Lung (tissue), 11 donors: ENCODE measurements at regions not wholly inside any gene's neighbourhood (a gene's known extent, or its start where the extent isn't known, plus 50 kb on each side); places are given as distances from the start of the nearest gene placed in this dataset.

Experiments
- ATAC-seq: fragments of 200-7000 bp; cut with Tn5 transposase; one replicate; pipeline ENCODE4 v1.9.1; 2020; ENCODE audit warnings: moderate number of reproducible peaks; ENCODE audit not compliant: insufficient read depth, low FRiP score
- DNase-seq, 3 donors: peaks; one replicate each; pipeline ENCODE4 v3.0.0-alpha.2; 2013 to 2017
- H3K27ac ChIP-seq, 2 donors: one replicate each; pipeline ENCODE4 v1.5.1; 2013; ENCODE audit warnings: mild to moderate bottlenecking in 2 of 2, moderate library complexity in 2 of 2, control low read depth in 1 of 2, inconsistent platforms in 1 of 2, low read depth in 1 of 2, low read length in 1 of 2
- H3K27me3 ChIP-seq, 3 donors: one replicate each; pipeline ENCODE4 v1.5.1; 2013; ENCODE audit warnings: low read length in 2 of 3; ENCODE audit not compliant: control insufficient read depth in 3 of 3, insufficient read depth in 3 of 3
- H3K36me3 ChIP-seq, 4 donors: one replicate each; pipeline ENCODE4 v1.5.1; 2013; ENCODE audit warnings: low read length in 4 of 4, mild to moderate bottlenecking in 1 of 4, moderate library complexity in 1 of 4; ENCODE audit not compliant: control insufficient read depth in 4 of 4, insufficient read depth in 4 of 4
- H3K4me1 ChIP-seq, 5 donors: one replicate each; pipeline ENCODE4 v1.5.1; 2013; ENCODE audit warnings: low read length in 5 of 5, mild to moderate bottlenecking in 2 of 5, moderate library complexity in 1 of 5; ENCODE audit not compliant: control insufficient read depth in 5 of 5, insufficient read depth in 5 of 5
- H3K4me3 ChIP-seq: one replicate; pipeline ENCODE4 v1.5.1; 2013; ENCODE audit warnings: mild to moderate bottlenecking, control low read depth, moderate library complexity
- H3K9ac ChIP-seq, 2 donors: one replicate each; pipeline ENCODE4 v1.5.1; 2013; ENCODE audit warnings: low read length in 2 of 2, control low read depth in 1 of 2; ENCODE audit not compliant: insufficient read depth in 1 of 2
- H3K9me3 ChIP-seq, 4 donors: one replicate each; pipeline ENCODE4 v1.5.1; 2013; ENCODE audit warnings: low read length in 3 of 4, mild to moderate bottlenecking in 1 of 4, moderate library complexity in 1 of 4; ENCODE audit not compliant: control insufficient read depth in 4 of 4, insufficient read depth in 3 of 4
- WGBS, 2 donors: extraction: QIAGEN DNeasy Blood & Tissue Kit; methylation state at CpG; one replicate each; pipeline ENCODE4 v1.1.7; 2013; 5-methylcytosine and 5-hydroxymethylcytosine counted together
- TF ChIP-seq, protein P1 (sequence below): IDR thresholded peaks from 2 replicates; pipeline ENCODE4 v1.5.1; 2012; ENCODE audit warnings: mild to moderate bottlenecking; ENCODE audit errors: control extremely low read depth, extremely low read depth
- donor health status: control.
- donor health status: control.
- donor health status: Bipolar disorder and iron deficiency.
- donor health status: healthy.
- donor health status: DM: yes; HTN: yes; CAD: no.

DNA sequence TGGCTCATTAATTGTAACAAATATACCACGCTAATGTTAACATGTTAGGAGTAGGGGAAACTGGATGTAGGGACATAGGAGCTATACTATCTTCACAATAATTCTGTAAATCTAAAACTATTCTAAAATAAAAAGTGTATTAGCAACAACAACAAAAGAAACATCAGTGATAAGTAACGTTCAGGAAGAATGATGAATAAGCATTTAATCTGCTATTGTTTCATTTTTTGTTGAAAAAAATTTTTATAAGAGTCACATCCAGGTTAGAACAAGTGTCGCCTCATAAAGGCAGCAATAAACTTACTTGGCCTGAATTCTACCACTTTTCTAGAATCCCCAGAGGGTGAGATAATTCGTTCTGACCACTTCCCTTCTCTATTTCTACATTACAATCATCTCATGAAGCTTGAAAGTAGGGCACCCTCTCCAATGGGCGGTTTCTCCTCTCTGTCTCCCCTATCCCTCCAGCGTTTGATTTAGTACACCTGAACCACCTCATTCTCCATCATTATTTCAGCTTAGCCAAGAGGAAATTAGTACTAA lies 253.1 kb upstream of the IPO5 start:
- H3K9me3 ChIP-seq = no peaks in the 10 kb centered on the region
- no peak overlapping the region for H3K9ac ChIP-seq
- no peaks in the 10 kb centered on the region for H3K4me1 ChIP-seq
- ATAC-seq (no peak), DNase-seq (no peak)
- H3K4me3 ChIP-seq = no peak overlapping the region
- no peaks in the 10 kb centered on the region for H3K27me3 ChIP-seq
- TF ChIP-seq, protein P1, sequence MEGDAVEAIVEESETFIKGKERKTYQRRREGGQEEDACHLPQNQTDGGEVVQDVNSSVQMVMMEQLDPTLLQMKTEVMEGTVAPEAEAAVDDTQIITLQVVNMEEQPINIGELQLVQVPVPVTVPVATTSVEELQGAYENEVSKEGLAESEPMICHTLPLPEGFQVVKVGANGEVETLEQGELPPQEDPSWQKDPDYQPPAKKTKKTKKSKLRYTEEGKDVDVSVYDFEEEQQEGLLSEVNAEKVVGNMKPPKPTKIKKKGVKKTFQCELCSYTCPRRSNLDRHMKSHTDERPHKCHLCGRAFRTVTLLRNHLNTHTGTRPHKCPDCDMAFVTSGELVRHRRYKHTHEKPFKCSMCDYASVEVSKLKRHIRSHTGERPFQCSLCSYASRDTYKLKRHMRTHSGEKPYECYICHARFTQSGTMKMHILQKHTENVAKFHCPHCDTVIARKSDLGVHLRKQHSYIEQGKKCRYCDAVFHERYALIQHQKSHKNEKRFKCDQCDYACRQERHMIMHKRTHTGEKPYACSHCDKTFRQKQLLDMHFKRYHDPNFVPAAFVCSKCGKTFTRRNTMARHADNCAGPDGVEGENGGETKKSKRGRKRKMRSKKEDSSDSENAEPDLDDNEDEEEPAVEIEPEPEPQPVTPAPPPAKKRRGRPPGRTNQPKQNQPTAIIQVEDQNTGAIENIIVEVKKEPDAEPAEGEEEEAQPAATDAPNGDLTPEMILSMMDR = no peak
- no peak overlapping the region for H3K27ac ChIP-seq
- H3K36me3 ChIP-seq = no peaks in the 10 kb centered on the region
- WGBS, 2 donors = 81 to 82% methylated on average over 6 of the region's 6 CpGs

- DNase-seq = no peak
- peaks cover 0 to 6% (median 0%) of the 10 kb centered on the region in 5 donors for H3K4me1 ChIP-seq
- H3K36me3 ChIP-seq = no peaks in the 10 kb centered on the region
- H3K9ac ChIP-seq = no peak overlapping the region
- no peak overlapping the region for H3K4me3 ChIP-seq
- no peak for ATAC-seq
- no peaks in the 10 kb centered on the region for H3K27me3 ChIP-seq
- H3K27ac ChIP-seq = no peak overlapping the region
- TF ChIP-seq, protein P1 = no peak
- H3K9me3 ChIP-seq = no peaks in the 10 kb centered on the region
These were observed 250.9 kb upstream of the IPO5 start for GRCh38 chr13:97702614-97703013.

- no peaks in the 10 kb centered on the region for H3K27me3 ChIP-seq
- WGBS, 2 donors = 62 to 64% methylated on average over 1 of the region's 1 CpG
These were observed 242.7 kb upstream of the IPO5 start for GRCh38 chr13:97710797-97711196.

More at GRCh38 chr13:97710797-97711196, 242.7 kb upstream of the IPO5 start:
- DNase-seq = no peak
- Histone ChIP-seq H3K4me1 (peaks cover 0 to 12% (median 0%) of the 10 kb centered on the region in 5 donors), H3K4me3 (no peak overlapping the region), H3K9ac (no peak overlapping the region), H3K36me3 (no peaks in the 10 kb centered on the region), H3K9me3 (peaks cover 0 to 9% (median 0%) of the 10 kb centered on the region in 4 donors), H3K27ac (no peak overlapping the region)
- TF ChIP-seq, protein P1 = no peak
- ATAC-seq = no peak
